ENCODE measurements at regions not wholly inside any gene's neighbourhood (a gene's known extent, or its start where the extent isn't known, plus 50 kb on each side); places are given as distances from the start of the nearest gene placed in this dataset.
A peak's percentile ranks its signal among the peaks of the same experiment; 100 is the strongest.

DNA sequence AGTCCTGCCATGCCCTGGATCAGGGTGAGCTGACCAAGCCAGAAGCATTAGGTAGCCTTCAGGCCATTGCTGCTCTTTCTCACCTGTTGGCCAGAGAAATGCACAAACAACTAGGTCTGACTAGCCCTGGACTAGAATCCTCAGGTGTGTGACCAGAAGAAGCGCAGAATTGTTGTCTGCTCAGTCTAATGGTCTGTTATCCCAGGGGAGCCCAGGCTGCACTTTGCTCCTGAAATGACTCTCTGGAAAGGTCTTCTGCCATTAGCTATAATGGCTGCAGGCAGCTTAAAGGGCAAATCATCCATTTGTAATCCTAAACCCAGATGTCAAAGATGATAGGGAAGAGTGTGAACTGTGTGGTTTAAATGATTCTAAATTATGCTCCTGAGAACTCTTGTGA, 246.1 kb downstream of the NFKBIZ start:
- TF ChIP-seq, protein P1, sequence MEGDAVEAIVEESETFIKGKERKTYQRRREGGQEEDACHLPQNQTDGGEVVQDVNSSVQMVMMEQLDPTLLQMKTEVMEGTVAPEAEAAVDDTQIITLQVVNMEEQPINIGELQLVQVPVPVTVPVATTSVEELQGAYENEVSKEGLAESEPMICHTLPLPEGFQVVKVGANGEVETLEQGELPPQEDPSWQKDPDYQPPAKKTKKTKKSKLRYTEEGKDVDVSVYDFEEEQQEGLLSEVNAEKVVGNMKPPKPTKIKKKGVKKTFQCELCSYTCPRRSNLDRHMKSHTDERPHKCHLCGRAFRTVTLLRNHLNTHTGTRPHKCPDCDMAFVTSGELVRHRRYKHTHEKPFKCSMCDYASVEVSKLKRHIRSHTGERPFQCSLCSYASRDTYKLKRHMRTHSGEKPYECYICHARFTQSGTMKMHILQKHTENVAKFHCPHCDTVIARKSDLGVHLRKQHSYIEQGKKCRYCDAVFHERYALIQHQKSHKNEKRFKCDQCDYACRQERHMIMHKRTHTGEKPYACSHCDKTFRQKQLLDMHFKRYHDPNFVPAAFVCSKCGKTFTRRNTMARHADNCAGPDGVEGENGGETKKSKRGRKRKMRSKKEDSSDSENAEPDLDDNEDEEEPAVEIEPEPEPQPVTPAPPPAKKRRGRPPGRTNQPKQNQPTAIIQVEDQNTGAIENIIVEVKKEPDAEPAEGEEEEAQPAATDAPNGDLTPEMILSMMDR (IDR thresholded peaks at IDR 0.05), result no peak
- TF ChIP-seq POLR2A (IDR thresholded peaks at IDR 0.05), result no peak
- Histone ChIP-seq H3K4me1 (no peaks in the 10 kb centered on the region), H3K36me3 (no peaks in the 10 kb centered on the region), H3K27ac (no peak overlapping the region), H3K9me3 (no peaks in the 10 kb centered on the region), H3K4me3 (no peak overlapping the region), H3K27me3 (no peaks in the 10 kb centered on the region)
- DNase-seq (no peak), ATAC-seq (peak in 1 of 4 donors; percentile 17)
- no CpG with 5 or more reads among the region's 1 CpG for WGBS (ENCODE audit: insufficient coverage, low coverage, low lambda C conversion rate, missing lambda C conversion rate)
- intact Hi-C loops (cut with DNase I), result no loop called here

DNA sequence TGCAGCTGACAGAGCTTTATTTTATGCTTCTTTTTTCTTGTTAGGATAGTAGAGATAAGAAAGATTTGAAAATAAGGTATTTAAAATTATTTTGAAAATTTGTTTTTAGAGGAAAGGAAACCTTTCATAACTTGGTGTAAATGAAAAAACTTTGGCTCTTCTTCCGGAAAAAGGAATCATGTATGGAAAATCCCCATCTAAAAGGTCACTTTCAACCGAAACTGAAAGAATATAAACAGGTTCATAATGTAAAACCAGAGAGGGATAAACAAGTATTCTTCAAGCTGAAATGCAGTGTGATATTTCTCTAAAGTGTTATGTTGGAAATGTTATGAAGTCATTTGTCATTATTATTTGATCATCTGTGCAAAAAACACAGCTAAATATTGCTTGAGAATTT, 246.8 kb downstream of the NFKBIZ start:
- Histone ChIP-seq H3K27ac (no peak overlapping the region), H3K27me3 (no peaks in the 10 kb centered on the region), H3K4me1 (no peaks in the 10 kb centered on the region), H3K36me3 (no peaks in the 10 kb centered on the region), H3K4me3 (no peak overlapping the region), H3K9me3 (no peaks in the 10 kb centered on the region)
- ATAC-seq (no peak), DNase-seq (no peak)
- 39% methylated on average over 2 of the region's 2 CpGs for WGBS (ENCODE audit: insufficient coverage, low coverage, low lambda C conversion rate, missing lambda C conversion rate)
- intact Hi-C loops (cut with DNase I), result no loop called here
- TF ChIP-seq, protein P1 (IDR thresholded peaks at IDR 0.05), result no peak
- no peak for TF ChIP-seq POLR2A (IDR thresholded peaks at IDR 0.05)

DNA sequence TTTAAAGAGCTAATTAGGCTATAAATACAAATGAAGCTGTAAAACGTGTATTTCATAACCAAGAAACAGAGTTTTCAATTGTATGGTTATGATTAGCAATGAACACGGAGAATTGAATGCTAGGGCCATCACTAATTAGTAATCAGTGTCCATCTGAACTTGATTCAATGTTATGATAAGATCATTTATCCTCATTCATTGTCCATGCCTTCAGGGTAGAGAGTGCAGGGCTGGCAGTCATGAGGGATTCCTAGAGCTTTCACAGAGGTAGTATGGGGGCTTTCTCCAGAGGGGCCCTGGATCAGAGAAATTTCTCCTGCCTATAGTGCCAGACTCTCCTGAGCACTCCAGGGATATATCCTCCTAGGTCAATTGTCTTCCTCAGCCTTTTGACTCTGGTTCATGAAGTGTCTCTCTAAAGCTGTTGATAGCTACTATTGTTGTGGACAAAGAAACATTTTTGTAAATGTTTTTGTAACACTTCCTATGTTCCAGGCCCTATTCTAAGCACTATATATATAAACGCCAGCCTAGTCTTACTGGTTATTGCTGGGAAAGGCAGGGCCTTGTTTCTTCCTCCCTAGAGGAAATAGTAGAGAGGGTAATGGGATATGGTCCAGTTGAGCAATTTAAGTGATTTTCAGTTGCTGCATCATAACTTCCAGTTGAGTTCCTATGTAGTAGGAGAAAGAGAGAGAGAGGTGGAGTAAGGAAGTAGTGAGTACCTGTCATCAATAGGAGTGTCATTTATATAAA, 249.0 kb downstream of the NFKBIZ start:
- DNase-seq (no peak), ATAC-seq (no peak)
- intact Hi-C loops (cut with DNase I), result no loop called here
- Histone ChIP-seq H3K4me3 (no peak overlapping the region), H3K27me3 (no peaks in the 10 kb centered on the region), H3K27ac (no peak overlapping the region), H3K9me3 (no peaks in the 10 kb centered on the region), H3K4me1 (peaks cover 0 to 12% (median 0%) of the 10 kb centered on the region in 4 donors), H3K36me3 (no peaks in the 10 kb centered on the region)
- TF ChIP-seq, protein P1 (IDR thresholded peaks at IDR 0.05), result no peak
- TF ChIP-seq POLR2A (IDR thresholded peaks at IDR 0.05), result no peak
- 82% methylated on average over 3 of the region's 3 CpGs for WGBS (ENCODE audit: insufficient coverage, low coverage, low lambda C conversion rate, missing lambda C conversion rate)

DNA sequence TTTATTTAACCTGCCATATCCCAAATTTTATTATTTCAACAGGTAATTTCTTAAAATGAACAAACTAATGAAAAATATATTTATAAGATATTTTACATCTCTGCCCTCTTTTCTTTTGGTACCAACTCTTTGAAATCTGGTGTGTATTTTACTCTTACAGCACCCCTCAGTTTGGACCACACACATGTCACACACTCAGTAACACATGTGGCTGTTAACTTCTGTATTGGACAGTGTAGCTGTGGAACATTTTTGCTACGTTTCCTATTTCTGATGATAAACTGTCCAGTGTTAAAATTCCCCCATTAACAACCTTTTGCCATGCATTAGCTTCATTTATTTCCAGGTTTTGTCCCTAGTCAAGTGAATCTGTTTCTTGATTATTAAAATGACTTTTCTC, 250.6 kb downstream of the NFKBIZ start:
- Histone ChIP-seq H3K9me3 (no peaks in the 10 kb centered on the region), H3K4me1 (peaks cover 0 to 12% (median 0%) of the 10 kb centered on the region in 4 donors), H3K36me3 (no peaks in the 10 kb centered on the region), H3K27me3 (no peaks in the 10 kb centered on the region), H3K4me3 (no peak overlapping the region), H3K27ac (no peak overlapping the region)
- no peak for TF ChIP-seq POLR2A (IDR thresholded peaks at IDR 0.05)
- TF ChIP-seq, protein P1 (IDR thresholded peaks at IDR 0.05), result no peak
- intact Hi-C loops (cut with DNase I), result no loop called here
- WGBS (ENCODE audit: insufficient coverage, low coverage, low lambda C conversion rate, missing lambda C conversion rate), result 75% methylated on average over 1 of the region's 1 CpG
- ATAC-seq, result no peak
- no peak for DNase-seq

All from right lobe of liver (tissue), 6 donors.